WI38 (cell line): ENCODE measurements at regions not wholly inside any gene's neighbourhood (a gene's known extent, or its start where the extent isn't known, plus 50 kb on each side); places are given as distances from the start of the nearest gene placed in this dataset.

ENCODE experiments used
- H3K4me3 ChIP-seq: 2 replicates; pipeline ENCODE4 v1.5.1; 2011; ENCODE audit warnings: low read depth, mild to moderate bottlenecking, control low read depth, low read length
- CTCF ChIP-seq: IDR thresholded peaks from 2 replicates; pipeline ENCODE4 v1.5.1; 2012; ENCODE audit warnings: low read depth, mild to moderate bottlenecking, control low read depth, low read length

GRCh38 chr1:186572509-186572908, 107.7 kb downstream of the PTGS2 start:
- TF ChIP-seq CTCF: no peak
- no peak overlapping the region for H3K4me3 ChIP-seq

GRCh38 chr1:186571771-186572170, 108.5 kb downstream of the PTGS2 start:
- H3K4me3 ChIP-seq: no peak overlapping the region
- TF ChIP-seq CTCF: no peak

- H3K4me3 ChIP-seq: no peak overlapping the region
- no peak for TF ChIP-seq CTCF
These were observed 108.9 kb upstream of the PDC start for GRCh38 chr1:186569856-186570255.

GRCh38 chr1:186568221-186568620, 107.3 kb upstream of the PDC start:
- no peak overlapping the region for H3K4me3 ChIP-seq
- TF ChIP-seq CTCF: no peak

- no peak overlapping the region for H3K4me3 ChIP-seq
- TF ChIP-seq CTCF: no peak
These were observed 105.4 kb upstream of the PDC start for GRCh38 chr1:186566140-186566855.

- no peak overlapping the region for H3K4me3 ChIP-seq
- TF ChIP-seq CTCF: no peak
These were observed 103.7 kb upstream of the PDC start for GRCh38 chr1:186564582-186564981.

- no peak overlapping the region for H3K4me3 ChIP-seq
- TF ChIP-seq CTCF: no peak
These were observed 98.7 kb upstream of the PDC start for GRCh38 chr1:186559601-186560116.
